MM.1S (cell line): ENCODE measurements at regions not wholly inside any gene's neighbourhood (a gene's known extent, or its start where the extent isn't known, plus 50 kb on each side); places are given as distances from the start of the nearest gene placed in this dataset.

Source experiments
- DNase-seq: peaks from one replicate; pipeline ENCODE4 v3.0.0-alpha.2; 2015
- H2AFZ ChIP-seq: fragments of 300-600 bp; sonication (generic); 2 replicates; pipeline ENCODE4 v1.6.0; 2016; ENCODE audit warnings: antibody characterized with exemption, low read length
- H3F3A ChIP-seq: fragments of 300-600 bp; sonication (generic); 2 replicates; pipeline ENCODE4 v1.6.1; 2016; ENCODE audit warnings: mild to moderate bottlenecking, antibody characterized with exemption, low read length, moderate library complexity, mixed read lengths; ENCODE audit not compliant: insufficient read depth
- H3K27ac ChIP-seq: fragments of 300-600 bp; sonication (generic); 2 replicates; pipeline ENCODE4 v1.5.1; 2016; ENCODE audit warnings: mild to moderate bottlenecking, low read length
- H3K27me3 ChIP-seq: fragments of 300-600 bp; sonication (generic); replicated peaks from 2 replicates; pipeline ENCODE4 v1.6.0; 2016; ENCODE audit warnings: low read length; ENCODE audit not compliant: insufficient read depth
- H3K36me3 ChIP-seq: fragments of 300-600 bp; sonication (generic); replicated peaks from 2 replicates; pipeline ENCODE4 v1.6.1; 2016; ENCODE audit warnings: mild to moderate bottlenecking, low read length, mixed read lengths; ENCODE audit not compliant: insufficient read depth
- H3K4me1 ChIP-seq: fragments of 300-600 bp; sonication (generic); 2 replicates; pipeline ENCODE4 v1.6.1; 2016; ENCODE audit warnings: low read length, mixed read lengths
- H3K4me2 ChIP-seq: fragments of 300-600 bp; sonication (generic); 2 replicates; pipeline ENCODE4 v1.6.0; 2016; ENCODE audit warnings: low read depth, low read length
- H3K4me3 ChIP-seq: fragments of 300-600 bp; sonication (generic); 2 replicates; pipeline ENCODE4 v1.5.1; 2016; ENCODE audit warnings: low read length, mixed read lengths
- H3K79me2 ChIP-seq: fragments of 300-600 bp; sonication (generic); 2 replicates; pipeline ENCODE4 v1.6.1; 2016; ENCODE audit warnings: mixed run types, low read length, mixed read lengths
- H3K9ac ChIP-seq: fragments of 300-600 bp; sonication (generic); 2 replicates; pipeline ENCODE4 v1.6.1; 2016; ENCODE audit warnings: low read length, mixed read lengths
- H3K9me2 ChIP-seq: fragments of 300-600 bp; sonication (generic); replicated peaks from 2 replicates; pipeline ENCODE4 v1.6.1; 2016; ENCODE audit warnings: mild to moderate bottlenecking, low read length, mixed read lengths; ENCODE audit not compliant: insufficient read depth
- H3K9me3 ChIP-seq: fragments of 300-600 bp; sonication (generic); replicated peaks from 2 replicates; pipeline ENCODE4 v1.6.1; 2016; ENCODE audit warnings: mild to moderate bottlenecking, low read length, mixed read lengths; ENCODE audit not compliant: insufficient read depth
- H4K20me1 ChIP-seq: fragments of 300-600 bp; sonication (generic); 2 replicates; pipeline ENCODE4 v1.6.1; 2016; ENCODE audit warnings: mild to moderate bottlenecking, low read length, moderate library complexity, mixed read lengths; ENCODE audit not compliant: insufficient read depth
- EZH2 ChIP-seq: fragments of 300-600 bp; sonication (generic); optimal IDR thresholded peaks from 2 replicates; pipeline ENCODE3; 2017; ENCODE audit warnings: low read depth, mild to moderate bottlenecking, antibody characterized with exemption, low read length, mixed read lengths
- EZH2phosphoT487 ChIP-seq: fragments of 300-600 bp; sonication (generic); IDR thresholded peaks from 2 replicates; pipeline ENCODE4 v1.6.1; 2018; ENCODE audit warnings: antibody characterized with exemption, low read length
- TF ChIP-seq, protein P1 (sequence below): fragments of 300-600 bp; sonication (generic); IDR thresholded peaks from 2 replicates; pipeline ENCODE4 v1.5.1; 2016; ENCODE audit warnings: antibody characterized with exemption, low read length, mixed read lengths

DNA sequence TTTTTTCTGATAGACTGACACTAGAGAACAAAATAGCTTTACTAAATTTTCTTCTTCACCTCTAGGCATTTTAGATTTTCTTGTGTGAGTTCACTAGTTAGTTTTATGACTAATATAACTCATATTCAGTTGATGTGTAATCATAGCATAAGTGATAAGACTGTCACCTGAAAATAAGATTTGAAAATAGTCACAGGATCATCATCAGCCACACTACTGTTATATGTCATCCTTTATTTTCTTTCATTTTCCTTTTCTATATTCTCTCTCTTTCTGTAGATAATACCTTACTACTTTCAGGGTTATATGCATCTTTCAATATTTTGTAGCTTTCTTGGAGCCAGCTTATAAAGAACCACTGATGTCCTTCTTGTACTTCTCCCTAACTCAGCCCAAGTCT, 292.6 kb downstream of the TDRD3 start:
- no peaks in the 10 kb centered on the region for H3K36me3 ChIP-seq
- H3K27me3 ChIP-seq: no peaks in the 10 kb centered on the region
- TF ChIP-seq, protein P1, sequence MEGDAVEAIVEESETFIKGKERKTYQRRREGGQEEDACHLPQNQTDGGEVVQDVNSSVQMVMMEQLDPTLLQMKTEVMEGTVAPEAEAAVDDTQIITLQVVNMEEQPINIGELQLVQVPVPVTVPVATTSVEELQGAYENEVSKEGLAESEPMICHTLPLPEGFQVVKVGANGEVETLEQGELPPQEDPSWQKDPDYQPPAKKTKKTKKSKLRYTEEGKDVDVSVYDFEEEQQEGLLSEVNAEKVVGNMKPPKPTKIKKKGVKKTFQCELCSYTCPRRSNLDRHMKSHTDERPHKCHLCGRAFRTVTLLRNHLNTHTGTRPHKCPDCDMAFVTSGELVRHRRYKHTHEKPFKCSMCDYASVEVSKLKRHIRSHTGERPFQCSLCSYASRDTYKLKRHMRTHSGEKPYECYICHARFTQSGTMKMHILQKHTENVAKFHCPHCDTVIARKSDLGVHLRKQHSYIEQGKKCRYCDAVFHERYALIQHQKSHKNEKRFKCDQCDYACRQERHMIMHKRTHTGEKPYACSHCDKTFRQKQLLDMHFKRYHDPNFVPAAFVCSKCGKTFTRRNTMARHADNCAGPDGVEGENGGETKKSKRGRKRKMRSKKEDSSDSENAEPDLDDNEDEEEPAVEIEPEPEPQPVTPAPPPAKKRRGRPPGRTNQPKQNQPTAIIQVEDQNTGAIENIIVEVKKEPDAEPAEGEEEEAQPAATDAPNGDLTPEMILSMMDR: no peak
- TF ChIP-seq EZH2phosphoT487 (no peak), EZH2 (no peak)
- H3K4me3 ChIP-seq: no peak overlapping the region
- H3K9me3 ChIP-seq: no peaks in the 10 kb centered on the region
- H3K27ac ChIP-seq: peak overlapping the region; percentile 10; the same call in 1 of the 2 replicates
- H3K4me2 ChIP-seq: peak overlapping the region; percentile 45; the same call in 1 of the 2 replicates
- H4K20me1 ChIP-seq: no peaks in the 10 kb centered on the region
- no peak overlapping the region for H2AFZ ChIP-seq
- H3K9me2 ChIP-seq: no peaks in the 10 kb centered on the region
- H3K9ac ChIP-seq: no peak overlapping the region
- H3K79me2 ChIP-seq: no peaks in the 10 kb centered on the region
- H3K4me1 ChIP-seq: no peaks in the 10 kb centered on the region
- peaks cover 5% of the 10 kb centered on the region; the same call in 1 of the 2 replicates for H3F3A ChIP-seq
- DNase-seq: no peak

DNA sequence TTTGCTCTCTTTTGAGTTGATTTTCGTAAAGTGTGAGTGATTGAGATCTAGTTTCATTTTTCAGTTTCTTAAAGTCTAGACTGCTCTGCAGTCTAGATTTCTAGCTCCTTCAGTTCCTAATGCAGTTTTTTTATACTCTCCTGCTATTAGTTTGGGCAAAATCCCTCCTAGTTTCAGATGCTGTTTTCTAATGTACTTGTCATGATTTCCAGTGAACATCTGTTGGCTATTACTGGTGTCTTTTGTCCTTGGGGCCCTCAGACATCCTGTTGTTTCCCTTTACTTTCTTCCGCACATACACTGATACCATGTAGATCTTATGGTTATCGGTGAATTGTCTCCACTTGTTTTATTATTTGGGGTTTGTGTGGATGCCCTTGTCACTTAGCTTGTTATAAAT, 292.1 kb downstream of the TDRD3 start:
- Histone ChIP-seq H2AFZ (no peak overlapping the region), H3F3A (peaks cover 5% of the 10 kb centered on the region; the same call in 1 of the 2 replicates), H3K9me2 (no peaks in the 10 kb centered on the region), H4K20me1 (no peaks in the 10 kb centered on the region), H3K27ac (peak overlapping the region; percentile 10; the same call in 1 of the 2 replicates), H3K4me3 (no peak overlapping the region; the same call in 1 of the 2 replicates), H3K9ac (no peak overlapping the region), H3K79me2 (no peaks in the 10 kb centered on the region), H3K27me3 (no peaks in the 10 kb centered on the region), H3K36me3 (no peaks in the 10 kb centered on the region), H3K4me2 (peak overlapping the region; percentile 45; the same call in 1 of the 2 replicates), H3K4me1 (no peaks in the 10 kb centered on the region), H3K9me3 (no peaks in the 10 kb centered on the region)
- no peak for TF ChIP-seq EZH2
- peak; percentile 59 for DNase-seq

DNA sequence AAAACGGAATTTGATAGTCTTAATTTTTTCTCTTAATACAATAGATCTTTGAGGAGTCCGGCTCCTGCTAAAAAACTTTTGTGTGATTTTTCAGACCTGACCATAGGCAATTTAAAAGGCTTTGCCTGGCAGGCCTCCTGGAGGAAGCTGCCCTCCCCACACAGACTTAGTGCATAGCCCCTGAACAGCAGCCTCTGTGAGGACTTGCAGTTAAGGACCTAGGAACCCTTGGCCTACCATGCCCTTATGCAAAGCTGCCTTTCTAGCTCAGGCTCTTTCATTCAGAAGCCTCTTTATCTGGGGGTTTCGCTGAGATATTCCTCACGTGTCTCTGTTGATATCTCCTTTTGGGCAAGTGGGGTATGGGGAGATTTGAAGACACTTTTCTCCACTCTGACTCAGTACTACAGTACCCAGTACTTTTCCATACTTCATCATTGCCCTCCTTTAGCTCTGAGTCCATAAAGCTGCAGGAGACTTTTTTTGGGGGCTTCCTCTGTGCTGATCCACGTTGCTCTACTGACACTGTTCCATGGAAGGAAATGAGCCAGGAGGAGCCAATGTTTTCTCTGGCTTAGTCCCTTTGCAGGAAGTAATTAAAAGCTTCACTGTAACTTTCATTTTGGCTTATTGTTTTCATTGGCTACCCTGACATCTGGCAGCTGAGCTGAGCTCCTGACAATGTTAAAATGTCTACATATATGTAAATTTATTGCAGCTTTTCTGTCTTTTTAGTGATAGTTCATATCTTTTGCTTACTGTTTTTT, 283.1 kb downstream of the TDRD3 start:
- Histone ChIP-seq H3K9me3 (no peaks in the 10 kb centered on the region), H3K4me1 (no peaks in the 10 kb centered on the region), H3K9me2 (no peaks in the 10 kb centered on the region), H3K4me3 (no peak overlapping the region), H3K36me3 (no peaks in the 10 kb centered on the region), H3K79me2 (no peaks in the 10 kb centered on the region), H3K4me2 (no peak overlapping the region), H4K20me1 (no peaks in the 10 kb centered on the region), H2AFZ (no peak overlapping the region), H3F3A (no peaks in the 10 kb centered on the region), H3K27ac (no peak overlapping the region), H3K27me3 (no peaks in the 10 kb centered on the region), H3K9ac (no peak overlapping the region)
- TF ChIP-seq EZH2phosphoT487: no peak
- TF ChIP-seq, protein P1: no peak
- TF ChIP-seq EZH2: no peak
- no peak for DNase-seq

DNA sequence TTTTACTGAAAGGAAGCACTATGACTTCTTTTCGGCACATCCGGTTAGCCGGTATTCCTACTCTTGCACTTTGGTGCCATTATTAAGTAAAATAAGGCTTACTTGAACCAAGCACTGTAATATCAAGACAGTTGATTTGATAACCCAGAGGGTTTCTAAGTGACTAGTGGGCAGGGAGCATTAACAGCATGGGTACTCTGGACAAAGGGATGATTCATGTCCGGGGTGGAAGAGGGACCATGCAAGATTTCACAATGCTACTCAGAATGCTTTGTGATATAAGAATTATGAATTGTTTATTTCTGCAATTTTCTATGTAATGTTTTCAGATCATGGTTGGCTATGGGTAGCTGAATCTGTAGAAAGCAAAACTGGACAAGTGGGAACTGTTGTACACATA, 282.1 kb downstream of the TDRD3 start:
- H3K9ac ChIP-seq: no peak overlapping the region
- H2AFZ ChIP-seq: no peak overlapping the region
- no peaks in the 10 kb centered on the region for H3K79me2 ChIP-seq
- H3F3A ChIP-seq: no peaks in the 10 kb centered on the region
- H3K4me2 ChIP-seq: no peak overlapping the region
- no peaks in the 10 kb centered on the region for H4K20me1 ChIP-seq
- no peaks in the 10 kb centered on the region for H3K9me2 ChIP-seq
- no peaks in the 10 kb centered on the region for H3K4me1 ChIP-seq
- H3K27me3 ChIP-seq: no peaks in the 10 kb centered on the region
- H3K36me3 ChIP-seq: no peaks in the 10 kb centered on the region
- H3K9me3 ChIP-seq: no peaks in the 10 kb centered on the region
- TF ChIP-seq EZH2: no peak
- H3K4me3 ChIP-seq: no peak overlapping the region
- no peak overlapping the region for H3K27ac ChIP-seq
- no peak for DNase-seq
